Stimulated activated memory B cell treated with anti-CD40 and anti-IgM and Interleukin-4, amounts not matched to agents 10 μg/mL and 1 μg/mL and 100 μg/mL, for 72 hours (primary cell): ENCODE measurements at regions not wholly inside any gene's neighbourhood (a gene's known extent, or its start where the extent isn't known, plus 50 kb on each side); places are given as distances from the start of the nearest gene placed in this dataset.
A peak's percentile ranks its signal among the peaks of the same experiment; 100 is the strongest.

Source experiments
- ATAC-seq: fragments of 150-1000 bp; cut with Tn5 transposase; 2 replicates; pipeline ENCODE4 v1.10.0; 2021
- H3K27ac Mint-ChIP-seq: one replicate; pipeline ENCODE4 v1.8.0; 2022; ENCODE audit warnings: mild to moderate bottlenecking, mixed read lengths
- H3K27me3 Mint-ChIP-seq: one replicate; pipeline ENCODE4 v1.8.0; 2022; ENCODE audit warnings: mixed read lengths
- H3K36me3 Mint-ChIP-seq: one replicate; pipeline ENCODE4 v1.8.0; 2022; ENCODE audit warnings: mixed read lengths
- H3K4me1 Mint-ChIP-seq: one replicate; pipeline ENCODE4 v1.8.0; 2022; ENCODE audit warnings: mixed read lengths
- H3K4me3 Mint-ChIP-seq: one replicate; pipeline ENCODE4 v1.8.0; 2022; ENCODE audit warnings: mild to moderate bottlenecking, moderate library complexity, mixed read lengths
- H3K9me3 Mint-ChIP-seq: one replicate; pipeline ENCODE4 v1.8.0; 2022; ENCODE audit warnings: mixed read lengths

DNA sequence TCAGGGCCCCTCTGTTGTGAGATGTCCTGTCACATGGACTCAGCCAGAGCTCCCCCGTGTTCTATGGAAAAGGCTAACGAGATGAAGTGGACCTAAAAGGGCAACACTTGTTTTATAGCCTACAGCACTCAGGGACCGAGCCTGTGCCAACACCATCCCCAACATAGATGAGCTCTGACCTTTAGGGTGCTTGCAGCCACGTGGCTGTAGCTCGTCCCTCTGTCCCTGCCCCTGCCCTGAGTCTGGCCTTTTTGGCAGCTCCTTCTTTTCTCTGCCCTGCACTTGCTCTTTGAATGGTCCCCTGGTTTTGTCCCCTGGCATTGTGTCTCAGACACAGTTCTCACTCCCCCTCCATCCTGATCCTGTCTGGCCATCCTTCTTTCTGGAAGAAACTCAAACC is 81.2 kb upstream of the GDF10 start:
- H3K27ac Mint-ChIP-seq, result no peak overlapping the region
- peaks cover 20% of the 10 kb centered on the region for H3K27me3 Mint-ChIP-seq
- H3K36me3 Mint-ChIP-seq, result no peaks in the 10 kb centered on the region
- no peaks in the 10 kb centered on the region for H3K9me3 Mint-ChIP-seq
- H3K4me1 Mint-ChIP-seq, result no peaks in the 10 kb centered on the region
- ATAC-seq, result no peak
- H3K4me3 Mint-ChIP-seq, result no peak overlapping the region

DNA sequence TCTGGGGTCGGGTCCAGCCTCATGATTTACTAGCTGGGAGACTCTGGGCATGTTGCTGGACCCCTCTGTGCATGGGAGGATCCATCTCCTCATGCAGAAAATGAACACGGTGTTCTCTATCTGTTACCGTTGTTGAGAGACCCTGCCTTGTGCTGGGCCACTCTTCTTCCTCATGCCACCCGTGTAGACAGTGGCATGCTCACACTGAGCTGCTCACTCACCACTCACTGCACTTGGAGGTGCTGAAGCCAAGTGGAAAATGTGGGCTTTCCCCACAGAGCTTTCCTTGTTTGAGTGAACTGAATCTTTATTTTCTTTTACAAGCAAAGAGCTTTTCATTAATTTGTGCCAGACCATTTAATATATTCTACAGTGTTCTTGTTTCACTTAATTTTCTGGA is 77.5 kb upstream of the GDF10 start:
- Mint-ChIP-seq H3K9me3 (no peaks in the 10 kb centered on the region), H3K4me3 (no peak overlapping the region), H3K27ac (no peak overlapping the region), H3K4me1 (no peaks in the 10 kb centered on the region), H3K36me3 (no peaks in the 10 kb centered on the region), H3K27me3 (no peaks in the 10 kb centered on the region)
- no peak for ATAC-seq

DNA sequence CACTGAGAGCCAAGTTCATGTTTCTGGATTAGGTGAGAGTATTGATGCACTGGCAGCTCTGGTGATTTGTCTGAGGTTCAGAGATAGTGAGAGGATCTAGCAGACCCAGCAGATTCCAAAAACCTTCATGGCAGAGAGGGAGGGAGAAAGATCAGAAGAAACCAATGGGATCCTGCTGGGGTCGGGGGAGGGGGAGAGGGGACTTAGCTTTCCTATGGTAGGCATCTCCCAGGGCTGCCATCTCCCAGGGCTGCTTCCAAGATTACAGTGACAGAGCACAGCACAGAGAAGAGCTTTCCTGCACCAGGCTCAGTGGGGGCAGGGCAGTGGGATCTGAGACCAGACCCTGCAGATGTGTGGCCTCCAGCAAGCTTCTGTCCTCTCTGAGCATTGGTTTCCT is 76.8 kb upstream of the GDF10 start:
- Mint-ChIP-seq H3K36me3 (no peaks in the 10 kb centered on the region), H3K9me3 (no peaks in the 10 kb centered on the region), H3K27me3 (no peaks in the 10 kb centered on the region), H3K4me3 (no peak overlapping the region), H3K4me1 (no peaks in the 10 kb centered on the region), H3K27ac (no peak overlapping the region)
- ATAC-seq, result no peak

DNA sequence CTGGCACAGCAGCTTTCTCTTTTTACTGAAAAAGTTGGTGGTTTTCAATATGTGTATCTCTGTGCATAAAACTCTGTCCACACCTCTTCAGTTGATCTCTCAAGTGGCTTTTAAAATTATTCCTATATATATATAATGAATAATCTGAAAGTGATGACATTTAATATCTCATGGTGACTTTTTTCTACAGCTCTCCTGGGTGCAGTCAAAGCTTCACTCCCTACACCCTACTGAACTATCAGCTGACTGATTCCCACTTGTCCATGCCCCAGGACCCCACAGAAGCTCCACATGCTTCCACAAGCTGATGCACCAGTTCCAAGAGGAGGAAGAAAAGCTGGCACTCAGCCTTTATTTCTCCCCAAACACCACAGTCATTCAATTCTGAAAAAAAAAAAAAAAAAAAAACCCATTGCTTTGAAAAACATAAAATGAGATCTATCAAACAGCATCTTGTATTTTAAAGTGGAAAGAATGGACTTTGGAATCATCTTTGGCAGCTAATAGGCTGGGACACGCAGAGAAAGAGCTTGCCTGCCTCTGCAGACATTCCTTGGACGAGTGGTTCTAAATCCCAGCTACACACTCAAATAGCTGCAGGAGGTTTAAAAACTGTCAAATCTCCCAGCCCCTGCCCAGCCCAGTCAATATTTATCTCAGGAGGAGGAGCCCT is 75.3 kb upstream of the GDF10 start:
- no peaks in the 10 kb centered on the region for H3K4me1 Mint-ChIP-seq
- no peak overlapping the region for H3K27ac Mint-ChIP-seq
- peaks cover 4% of the 10 kb centered on the region for H3K9me3 Mint-ChIP-seq

GRCh38 chr10:47225219-47225927 is 74.6 kb upstream of the GDF10 start:
- Mint-ChIP-seq H3K4me1 (no peaks in the 10 kb centered on the region), H3K4me3 (no peak overlapping the region), H3K27ac (no peak overlapping the region), H3K9me3 (peaks cover 4% of the 10 kb centered on the region), H3K27me3 (no peaks in the 10 kb centered on the region), H3K36me3 (no peaks in the 10 kb centered on the region)
- ATAC-seq, result peak; percentile 10

More for the DNA sequence above, 75.3 kb upstream of the GDF10 start:
- Mint-ChIP-seq H3K36me3 (no peaks in the 10 kb centered on the region), H3K27me3 (no peaks in the 10 kb centered on the region), H3K4me3 (no peak overlapping the region)
- ATAC-seq, result no peak

DNA sequence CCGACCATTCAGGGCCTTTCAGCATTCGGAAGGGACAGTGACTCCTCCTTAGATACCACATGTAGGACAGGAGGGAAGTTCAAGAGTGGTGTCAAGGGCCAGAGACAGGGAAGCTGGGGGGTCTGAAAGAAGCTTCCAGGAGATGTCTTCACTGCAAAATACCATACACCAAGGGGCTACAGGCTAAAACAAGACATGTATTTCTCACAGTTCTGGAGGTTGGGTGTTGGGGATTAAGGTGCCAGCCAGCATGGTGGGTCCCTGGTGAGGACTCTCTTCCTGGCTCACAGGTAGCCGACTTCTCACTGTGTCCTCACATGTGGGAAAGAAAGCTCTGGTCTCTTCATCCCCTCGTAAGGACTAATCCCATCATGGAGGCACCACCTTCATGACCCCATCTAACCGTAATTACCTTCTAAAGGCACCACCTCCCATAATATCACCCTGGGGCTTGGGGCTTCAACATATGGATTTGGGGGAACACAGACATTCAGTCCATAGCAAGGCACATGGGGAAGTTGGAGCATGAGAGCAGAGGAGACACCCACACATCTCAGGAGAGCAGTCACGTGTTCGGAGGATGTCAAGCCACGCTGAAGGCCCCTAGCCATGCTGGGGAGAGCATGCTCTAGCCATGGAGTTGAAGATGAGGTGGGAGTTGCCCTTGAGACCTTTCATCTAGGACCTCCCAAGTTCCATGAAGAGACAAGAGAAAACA is 73.9 kb upstream of the GDF10 start:
- no peaks in the 10 kb centered on the region for H3K4me1 Mint-ChIP-seq
- H3K9me3 Mint-ChIP-seq, result peaks cover 4% of the 10 kb centered on the region
- ATAC-seq, result no peak
- no peaks in the 10 kb centered on the region for H3K27me3 Mint-ChIP-seq
- no peaks in the 10 kb centered on the region for H3K36me3 Mint-ChIP-seq
- no peak overlapping the region for H3K27ac Mint-ChIP-seq
- no peak overlapping the region for H3K4me3 Mint-ChIP-seq

DNA sequence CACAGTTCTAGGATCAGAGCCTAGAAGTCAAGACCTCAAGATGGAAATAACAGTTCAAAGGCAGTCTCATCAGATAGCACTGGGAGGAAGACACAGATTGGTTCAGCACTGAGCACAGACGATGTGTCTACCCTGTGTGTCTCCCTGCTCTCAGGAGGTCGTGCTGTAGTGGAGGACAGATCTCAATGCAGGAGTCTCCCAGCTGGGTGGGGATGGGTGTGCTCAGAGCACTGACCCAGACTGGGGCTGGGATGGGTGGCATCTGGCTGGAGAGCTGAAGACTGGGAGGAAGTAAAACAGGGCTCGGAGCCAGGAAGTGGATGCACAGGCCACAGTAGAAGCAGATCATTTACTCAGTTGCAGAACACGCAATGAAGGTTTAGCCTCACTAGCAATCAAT is 69.5 kb upstream of the GDF10 start:
- no peak overlapping the region for H3K27ac Mint-ChIP-seq
- no peaks in the 10 kb centered on the region for H3K36me3 Mint-ChIP-seq
- ATAC-seq, result no peak
- H3K9me3 Mint-ChIP-seq, result peaks cover 4% of the 10 kb centered on the region
- H3K27me3 Mint-ChIP-seq, result no peaks in the 10 kb centered on the region
- no peak overlapping the region for H3K4me3 Mint-ChIP-seq
- no peaks in the 10 kb centered on the region for H3K4me1 Mint-ChIP-seq

DNA sequence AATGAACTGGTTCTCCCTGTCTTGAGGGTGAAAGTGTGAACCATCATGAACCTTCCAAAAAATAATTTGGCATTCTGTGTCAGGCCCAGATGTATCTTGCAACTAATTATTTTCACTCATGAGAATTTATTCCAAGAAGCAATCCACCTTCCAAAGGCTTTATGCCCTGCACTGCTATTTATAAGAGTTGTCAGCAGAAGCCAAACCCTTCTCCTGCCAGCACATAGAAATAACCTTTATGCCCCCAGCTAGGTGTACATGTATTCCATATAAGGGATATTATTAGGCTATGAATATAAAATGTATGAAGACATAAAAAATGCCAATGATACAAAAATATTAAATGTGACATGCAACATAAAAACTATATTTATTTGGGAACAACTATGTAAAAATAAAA is 69.0 kb upstream of the GDF10 start:
- Mint-ChIP-seq H3K27me3 (no peaks in the 10 kb centered on the region), H3K4me3 (no peak overlapping the region), H3K4me1 (no peaks in the 10 kb centered on the region), H3K9me3 (peaks cover 4% of the 10 kb centered on the region), H3K27ac (no peak overlapping the region), H3K36me3 (no peaks in the 10 kb centered on the region)
- no peak for ATAC-seq

DNA sequence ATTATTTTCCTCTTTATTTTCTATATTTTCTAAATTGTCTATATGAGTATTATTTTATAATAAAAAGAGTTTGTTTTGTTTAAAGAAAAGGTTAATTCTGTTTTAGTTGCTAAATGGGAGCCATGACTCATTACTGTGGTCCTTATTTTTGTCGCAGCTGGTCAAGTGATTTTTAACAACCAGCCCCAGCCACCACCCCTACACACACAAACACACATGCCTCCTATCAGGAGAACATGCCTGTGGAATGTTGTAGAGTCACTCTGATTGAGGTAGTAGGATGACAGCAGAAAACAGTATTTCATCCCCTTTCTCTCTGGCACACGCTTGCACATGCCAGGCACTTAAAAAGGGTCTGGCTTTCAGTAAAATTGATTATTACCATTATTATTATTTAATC is 68.6 kb upstream of the GDF10 start:
- peaks cover 4% of the 10 kb centered on the region for H3K9me3 Mint-ChIP-seq
- ATAC-seq, result no peak
- H3K4me1 Mint-ChIP-seq, result no peaks in the 10 kb centered on the region
- no peak overlapping the region for H3K4me3 Mint-ChIP-seq
- H3K36me3 Mint-ChIP-seq, result no peaks in the 10 kb centered on the region
- H3K27me3 Mint-ChIP-seq, result no peaks in the 10 kb centered on the region
- H3K27ac Mint-ChIP-seq, result no peak overlapping the region

DNA sequence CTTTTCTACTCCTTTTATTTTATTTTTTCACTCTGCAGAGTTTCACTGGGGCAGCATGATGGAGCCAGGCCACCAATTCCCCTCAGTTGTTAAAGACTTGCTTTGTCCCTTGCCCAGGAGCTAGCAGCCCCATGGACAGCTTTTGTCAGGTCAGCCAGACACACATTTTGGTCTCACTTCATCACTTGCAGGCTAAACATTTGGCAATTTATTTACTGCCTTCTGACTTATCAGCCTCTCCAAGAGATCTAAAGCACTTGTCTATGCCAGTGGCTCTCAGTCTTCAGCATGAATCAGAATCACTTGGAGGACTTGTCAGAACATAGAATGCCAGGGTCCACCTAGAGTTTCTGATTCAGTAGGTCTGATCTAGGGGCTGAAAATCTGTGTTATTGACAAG is 66.4 kb upstream of the GDF10 start:
- no peak for ATAC-seq
- Mint-ChIP-seq H3K27me3 (no peaks in the 10 kb centered on the region), H3K27ac (no peak overlapping the region), H3K4me3 (no peak overlapping the region), H3K4me1 (no peaks in the 10 kb centered on the region), H3K36me3 (no peaks in the 10 kb centered on the region), H3K9me3 (peaks cover 4% of the 10 kb centered on the region)

DNA sequence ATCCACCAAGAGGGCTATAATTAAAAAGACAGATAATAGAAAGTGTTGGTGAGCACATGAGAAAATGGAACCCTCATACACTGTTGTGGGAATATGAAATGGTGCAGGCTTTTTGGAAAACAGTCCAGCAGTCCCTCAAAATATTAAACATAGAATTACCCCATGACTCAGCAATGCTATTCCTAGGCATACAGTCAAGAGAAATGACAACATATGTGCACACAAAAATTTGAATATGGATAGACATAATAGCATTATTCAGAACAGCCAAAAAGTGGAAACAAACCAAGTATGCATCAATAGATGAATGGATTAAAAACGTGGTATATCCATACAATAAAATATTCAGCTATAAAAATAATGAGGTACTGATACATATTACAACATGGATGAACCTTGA is 64.5 kb upstream of the GDF10 start:
- ATAC-seq, result no peak
- no peaks in the 10 kb centered on the region for H3K36me3 Mint-ChIP-seq
- H3K27ac Mint-ChIP-seq, result no peak overlapping the region
- no peaks in the 10 kb centered on the region for H3K9me3 Mint-ChIP-seq
- H3K27me3 Mint-ChIP-seq, result no peaks in the 10 kb centered on the region
- H3K4me1 Mint-ChIP-seq, result peaks cover 6% of the 10 kb centered on the region
- no peak overlapping the region for H3K4me3 Mint-ChIP-seq

DNA sequence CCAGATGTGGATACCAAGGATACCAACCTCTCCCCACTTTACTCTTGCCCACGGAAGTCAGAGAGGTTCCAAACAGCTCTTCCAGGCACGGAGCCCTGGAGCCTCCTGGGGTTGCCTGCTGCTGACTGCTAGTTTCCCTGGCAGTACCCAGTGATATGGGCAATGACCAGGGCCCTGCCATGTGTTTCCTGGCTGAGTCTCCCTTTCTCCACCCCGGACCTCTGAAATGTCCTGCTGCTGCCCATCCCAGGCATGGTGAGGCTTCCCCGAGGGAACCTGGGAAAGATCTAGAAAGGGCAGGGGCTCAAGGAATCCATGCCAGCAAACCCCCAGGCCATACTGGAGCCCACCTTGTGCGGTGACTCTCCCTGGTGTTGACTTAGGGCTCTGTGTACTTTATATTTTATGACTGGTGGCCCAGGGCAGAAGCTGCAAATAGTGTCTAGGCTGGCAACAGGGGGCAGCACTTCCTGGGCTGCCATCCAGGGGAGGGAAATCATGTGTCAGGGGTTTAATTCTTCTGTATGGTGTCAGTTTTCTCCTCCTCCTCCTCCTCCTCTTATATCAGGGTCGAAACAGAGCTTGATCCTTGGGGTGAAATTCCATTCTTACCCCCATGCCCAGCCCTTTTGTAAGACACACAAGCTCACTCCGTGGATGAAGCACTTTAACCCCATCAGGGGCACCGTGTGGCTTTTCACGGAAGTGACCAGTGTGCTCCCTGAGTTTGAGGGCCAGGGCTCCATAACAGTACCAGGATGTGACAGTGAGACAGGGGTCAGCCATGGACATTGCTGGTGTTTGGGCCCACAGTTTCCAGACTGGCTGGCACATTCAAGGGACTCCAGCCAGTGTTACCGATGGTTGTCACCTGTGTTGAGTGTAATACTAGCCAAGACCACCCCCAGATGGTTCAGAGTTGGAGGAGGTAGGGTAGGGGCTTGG is 62.4 kb upstream of the GDF10 start:
- no peak for ATAC-seq
- H3K9me3 Mint-ChIP-seq, result no peaks in the 10 kb centered on the region
- no peaks in the 10 kb centered on the region for H3K36me3 Mint-ChIP-seq
- H3K4me1 Mint-ChIP-seq, result peaks cover 6% of the 10 kb centered on the region
- H3K4me3 Mint-ChIP-seq, result no peak overlapping the region
- H3K27me3 Mint-ChIP-seq, result no peaks in the 10 kb centered on the region
- no peak overlapping the region for H3K27ac Mint-ChIP-seq

- no peak overlapping the region for H3K27ac Mint-ChIP-seq
- no peaks in the 10 kb centered on the region for H3K9me3 Mint-ChIP-seq
- ATAC-seq, result no peak
- H3K27me3 Mint-ChIP-seq, result no peaks in the 10 kb centered on the region
- H3K36me3 Mint-ChIP-seq, result no peaks in the 10 kb centered on the region
- no peak overlapping the region for H3K4me3 Mint-ChIP-seq
- peaks cover 6% of the 10 kb centered on the region for H3K4me1 Mint-ChIP-seq
Observed at GRCh38 chr10:47238331-47239095, 61.5 kb upstream of the GDF10 start.

GRCh38 chr10:47239211-47239610 is 60.8 kb upstream of the GDF10 start:
- H3K4me3 Mint-ChIP-seq, result no peak overlapping the region
- no peaks in the 10 kb centered on the region for H3K36me3 Mint-ChIP-seq
- H3K27ac Mint-ChIP-seq, result no peak overlapping the region
- H3K4me1 Mint-ChIP-seq, result peaks cover 6% of the 10 kb centered on the region
- H3K9me3 Mint-ChIP-seq, result no peaks in the 10 kb centered on the region
- no peak for ATAC-seq
- no peaks in the 10 kb centered on the region for H3K27me3 Mint-ChIP-seq
